D341Med (cell line): ENCODE measurements at regions not wholly inside any gene's neighbourhood (a gene's known extent, or its start where the extent isn't known, plus 50 kb on each side); places are given as distances from the start of the nearest gene placed in this dataset.
"Not testable (repeated sequence)": the region's sequence is repeated elsewhere in the genome, so short reads cannot be mapped to it uniquely, and the experiment has no call there.

ENCODE experiments used
- DNase-seq: peaks from one replicate; pipeline ENCODE4 v3.0.0; 2012; ENCODE audit warnings: low spot score

DNA sequence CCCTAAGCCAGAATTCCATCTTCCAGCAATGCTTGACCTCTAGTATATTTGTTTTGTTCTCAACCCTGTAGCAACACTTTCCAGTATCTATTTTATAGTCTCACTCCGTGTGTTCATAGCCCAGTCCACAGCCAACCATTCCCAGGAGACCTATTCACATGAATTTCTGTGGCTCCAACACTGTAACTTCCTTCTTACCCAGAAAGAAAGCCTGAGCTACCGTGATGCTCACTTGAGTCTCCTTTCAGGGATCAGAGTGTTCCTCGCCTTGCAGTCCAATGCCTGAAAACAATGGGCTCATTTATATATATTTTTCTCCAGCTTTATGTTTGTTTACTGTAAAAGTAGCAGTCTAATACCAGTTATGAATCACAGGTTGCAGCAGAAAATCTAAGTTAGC, 645.0 kb upstream of the NOVA1 start:
- DNase-seq: no peak

DNA sequence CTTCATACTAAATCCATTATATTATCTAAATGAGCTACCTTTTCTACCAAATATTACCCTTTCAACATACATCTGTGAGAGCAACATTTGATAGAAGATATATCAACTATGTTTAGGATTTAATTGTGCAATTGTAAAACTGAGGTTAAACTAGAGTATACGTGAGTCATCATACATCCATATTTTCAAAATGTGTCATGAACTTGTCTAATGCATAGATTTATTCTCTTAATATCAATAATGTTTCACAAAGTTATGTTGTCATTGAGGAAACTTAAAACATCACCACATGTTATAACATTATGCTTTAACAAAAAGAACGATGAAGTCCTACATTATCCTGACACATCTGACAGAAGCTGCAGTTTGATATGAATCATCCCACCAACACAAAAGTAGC, 645.5 kb upstream of the NOVA1 start:
- DNase-seq: no peak

DNA sequence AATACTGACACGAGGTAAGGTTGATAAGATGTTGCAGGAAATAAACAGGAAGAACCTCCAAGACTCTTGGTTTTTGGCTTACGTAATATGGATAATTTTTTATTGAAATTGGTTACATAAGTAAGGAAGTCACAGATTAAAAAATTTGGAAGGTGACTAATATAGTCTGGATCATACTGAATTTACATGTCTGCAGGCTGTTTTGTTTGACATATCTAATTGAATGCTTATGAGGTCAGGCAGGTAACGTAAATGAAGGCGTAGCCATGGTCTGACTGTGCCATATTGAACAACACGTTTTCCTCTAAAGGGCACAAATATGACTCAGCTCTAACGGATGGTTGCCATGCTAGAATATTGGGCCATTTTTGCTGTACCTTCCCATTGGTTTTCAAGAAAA, 648.1 kb upstream of the NOVA1 start:
- DNase-seq: no peak

GRCh38 chr14:27253966-27254365, 656.1 kb upstream of the NOVA1 start:
- DNase-seq: no peak

DNA sequence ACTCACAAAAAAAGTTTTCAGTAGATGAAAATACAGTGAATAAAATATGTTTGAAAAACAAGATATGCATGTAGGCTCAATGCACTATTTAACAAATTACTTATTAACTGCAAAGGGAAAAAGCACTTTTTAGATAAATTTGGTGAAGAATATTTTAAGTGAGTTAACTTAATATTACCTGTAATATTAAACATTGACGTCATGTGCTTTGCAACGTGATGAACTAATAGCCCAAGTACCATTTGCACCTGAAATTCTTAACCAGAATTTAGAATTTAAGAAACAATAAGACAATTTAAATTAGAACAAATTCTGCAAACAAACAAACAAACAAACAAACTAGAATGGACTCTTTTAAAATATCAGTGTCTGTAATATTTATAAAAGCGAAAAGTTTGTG, 659.0 kb upstream of the NOVA1 start:
- DNase-seq: no peak

- DNase-seq: no peak
Measured at GRCh38 chr14:27267876-27268275, 670.0 kb upstream of the NOVA1 start.

- DNase-seq: no peak
Measured at GRCh38 chr14:27270716-27271115, 672.9 kb upstream of the NOVA1 start.

DNA sequence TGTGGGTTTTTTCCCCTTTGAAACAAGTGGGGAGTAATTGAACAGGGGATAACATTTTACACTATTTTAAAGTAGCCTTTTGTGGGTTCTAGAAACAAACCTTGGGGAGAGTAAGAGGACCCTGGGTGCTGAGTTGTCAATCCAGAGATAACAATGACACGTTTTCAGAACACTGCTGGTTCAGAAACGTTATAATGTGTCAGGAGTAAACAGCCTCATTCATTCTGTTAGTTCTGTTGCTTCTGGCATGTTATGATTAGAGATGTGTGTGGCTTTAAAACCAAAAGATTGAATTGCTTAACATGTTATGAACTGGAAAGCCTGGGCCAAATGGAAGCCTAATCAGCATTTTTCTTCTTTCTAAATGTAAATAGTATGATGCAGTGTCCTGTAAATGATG, 680.5 kb upstream of the NOVA1 start:
- DNase-seq: no peak

- no peak for DNase-seq
Measured at GRCh38 chr14:27305441-27305945, 707.7 kb upstream of the NOVA1 start.

DNA sequence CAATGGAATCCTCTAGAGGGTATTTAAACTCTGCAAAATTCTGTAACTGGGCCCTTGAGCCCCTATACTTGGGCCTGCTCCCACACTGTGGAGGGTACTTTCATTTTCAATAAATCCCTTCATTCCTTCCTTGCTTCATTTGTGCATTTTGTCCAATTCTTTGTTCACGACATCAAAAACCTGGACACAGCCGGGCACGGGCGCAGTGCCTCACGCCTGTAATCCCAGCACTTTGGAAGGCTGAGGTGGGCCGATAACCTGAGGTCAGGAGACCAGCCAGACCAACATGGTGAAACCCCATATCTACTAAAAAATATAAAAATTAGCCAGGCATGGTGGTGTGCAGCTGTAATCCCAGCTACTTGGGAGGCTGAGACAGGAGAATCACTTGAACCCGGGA, 714.9 kb upstream of the NOVA1 start:
- not testable (repeated sequence) for DNase-seq

DNA sequence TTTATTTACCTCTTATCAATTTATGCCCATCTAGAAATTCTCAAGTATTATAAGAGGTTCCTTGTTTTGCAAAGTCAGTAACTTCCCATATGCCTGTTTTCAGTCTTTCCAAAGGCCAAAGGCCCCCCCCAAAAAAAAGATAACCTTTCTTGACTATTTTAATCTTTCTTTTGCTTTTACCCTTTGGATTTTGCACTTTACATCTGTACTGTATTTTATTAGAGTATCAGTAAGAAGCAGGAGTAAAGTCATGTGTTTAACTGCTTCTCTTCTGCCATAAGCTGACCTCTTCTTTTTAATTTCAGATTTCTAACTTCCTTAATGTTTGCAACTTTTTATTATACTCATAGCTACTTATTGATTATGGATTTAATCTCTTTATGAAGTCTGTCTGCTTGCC, 716.4 kb upstream of the NOVA1 start:
- DNase-seq: no peak

DNA sequence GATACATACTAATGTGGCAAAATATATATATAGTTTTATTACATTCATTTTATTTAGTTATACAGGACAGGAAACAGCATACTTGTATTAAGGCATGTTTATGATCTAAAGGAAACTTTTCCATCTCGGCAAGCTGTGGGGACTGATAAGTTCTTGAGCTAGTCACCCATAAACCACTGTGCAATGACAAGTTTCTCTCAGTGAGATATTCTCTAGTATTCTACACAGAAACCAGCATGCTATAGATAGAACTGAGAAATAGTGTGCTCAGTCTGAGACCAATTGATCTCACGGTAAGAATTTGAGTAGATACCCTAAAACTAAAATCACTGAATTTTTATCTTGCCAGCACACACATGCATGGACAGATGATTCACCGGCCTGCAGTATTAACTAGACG, 717.6 kb upstream of the NOVA1 start:
- DNase-seq: no peak

GRCh38 chr14:27315947-27316346, 718.1 kb upstream of the NOVA1 start:
- no peak for DNase-seq

GRCh38 chr14:27318774-27319420, 721.1 kb upstream of the NOVA1 start:
- DNase-seq: no peak

- no peak for DNase-seq
Measured at GRCh38 chr14:27320261-27320660, 722.4 kb upstream of the NOVA1 start.

- no peak for DNase-seq
Measured at GRCh38 chr14:27327095-27327494, 729.3 kb upstream of the NOVA1 start.

DNA sequence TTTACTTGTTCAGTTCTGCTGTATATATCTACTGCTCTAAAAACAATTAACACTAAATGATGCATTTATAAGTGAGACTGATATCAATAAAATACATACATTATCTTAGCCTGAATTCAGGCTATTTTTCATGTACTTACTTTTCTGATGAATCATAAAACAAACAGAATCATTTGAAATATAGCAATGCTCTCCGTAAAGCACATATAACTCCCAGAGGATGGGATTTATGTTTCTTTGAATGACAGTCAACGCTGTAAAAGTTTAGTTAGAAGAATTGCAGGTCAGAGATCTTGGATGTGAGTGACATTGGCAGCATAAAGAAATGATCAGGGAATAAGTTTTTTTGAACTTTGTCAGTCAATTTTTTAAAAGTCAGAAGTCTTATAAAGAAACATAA, 740.2 kb upstream of the NOVA1 start:
- no peak for DNase-seq

- not testable (repeated sequence) for DNase-seq
Measured at GRCh38 chr14:27363036-27363435, 765.2 kb upstream of the NOVA1 start.

- DNase-seq: no peak
Measured at GRCh38 chr14:27366596-27366995, 768.8 kb upstream of the NOVA1 start.

GRCh38 chr14:27367345-27367744, 769.5 kb upstream of the NOVA1 start:
- DNase-seq: no peak

GRCh38 chr14:27370074-27370473, 772.2 kb upstream of the NOVA1 start:
- DNase-seq: no peak

DNA sequence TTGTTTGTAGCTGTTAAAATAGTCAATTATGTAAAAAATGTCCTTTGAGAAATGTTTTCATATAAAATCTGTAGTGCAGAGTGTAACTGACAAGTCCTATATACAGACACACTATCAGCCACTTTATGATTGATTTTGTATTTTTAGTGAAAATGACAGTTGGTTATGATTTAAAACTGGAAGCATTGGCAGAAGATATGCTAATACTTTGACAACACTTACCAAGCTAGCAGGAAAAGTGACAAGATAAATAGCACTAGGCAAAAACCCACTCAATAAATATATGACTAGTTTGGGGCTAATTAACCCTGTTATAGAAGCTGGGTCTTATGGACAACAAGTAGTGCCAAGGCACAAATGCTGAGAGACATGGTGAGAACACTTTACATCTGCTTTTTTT, 772.9 kb upstream of the NOVA1 start:
- DNase-seq: no peak

GRCh38 chr14:27371209-27371608, 773.4 kb upstream of the NOVA1 start:
- no peak for DNase-seq

- DNase-seq: no peak
Measured at GRCh38 chr14:27371868-27372267, 774.0 kb upstream of the NOVA1 start.

GRCh38 chr14:27372771-27373170, 774.9 kb upstream of the NOVA1 start:
- DNase-seq: no peak
